ENCODE measurements at regions not wholly inside any gene's neighbourhood (a gene's known extent, or its start where the extent isn't known, plus 50 kb on each side); places are given as distances from the start of the nearest gene placed in this dataset.

DNA sequence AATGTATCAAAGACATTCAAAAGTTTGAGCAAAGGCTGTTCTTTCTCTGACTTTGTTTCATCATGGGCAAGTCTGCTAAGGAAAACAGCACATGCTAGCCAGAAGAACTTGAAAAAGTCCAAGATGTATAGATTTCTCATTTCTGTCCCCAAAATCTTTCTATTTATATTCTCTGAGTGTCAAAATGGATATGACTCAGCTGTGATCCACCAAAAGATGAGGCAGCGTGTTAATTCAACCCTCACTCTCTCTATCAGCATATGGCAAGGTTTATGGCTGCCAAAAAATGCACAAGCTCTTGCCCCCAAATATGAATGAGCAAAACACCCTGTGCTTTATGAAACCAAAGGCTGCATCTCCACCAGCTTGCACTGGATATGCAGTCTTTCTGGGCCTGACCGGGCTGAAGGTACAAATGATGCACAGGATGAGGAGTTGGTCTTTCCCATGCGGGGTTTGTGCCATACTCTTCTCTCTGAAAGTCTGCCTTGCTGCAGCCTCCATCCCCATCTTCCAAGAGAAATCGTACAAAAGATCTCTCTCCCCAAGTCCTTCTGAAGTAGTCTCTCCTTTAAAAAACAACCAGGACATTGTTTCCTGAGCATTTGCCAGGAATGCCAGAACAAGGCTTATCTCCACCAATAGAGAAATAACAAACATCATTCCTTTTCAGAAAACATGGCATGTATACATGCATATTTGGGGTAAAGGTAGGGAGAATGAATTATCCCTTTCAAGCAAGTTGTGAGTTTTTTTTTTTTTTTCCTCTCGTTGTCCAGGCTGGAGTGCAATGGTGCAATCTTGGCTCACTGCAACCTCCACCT lies 203.4 kb downstream of the TMX1 start:
- no peak overlapping the region for H3K27ac ChIP-seq (ENCODE audit: insufficient read depth in 1 of 2, low read depth in 1 of 2, low read length in 2 of 2, poor library complexity in 1 of 2, severe bottlenecking in 2 of 2)

GRCh38 chr14:51444353-51445000 lies 204.4 kb downstream of the TMX1 start:
- no peaks in the 10 kb centered on the region for H3K4me1 ChIP-seq (ENCODE audit: control extremely low read depth in 1 of 4, control insufficient read depth in 4 of 4, insufficient read depth in 4 of 4, low read length in 3 of 4)
- no peaks in the 10 kb centered on the region for H3K9me3 ChIP-seq (ENCODE audit: control extremely low read depth in 1 of 5, control insufficient read depth in 4 of 5, insufficient read depth in 2 of 5, low read depth in 1 of 5, low read length in 4 of 5)
- WGBS (ENCODE audit: insufficient coverage): 89% methylated on average over 7 of the region's 9 CpGs
- H3K4me3 ChIP-seq (ENCODE audit: control insufficient read depth in 1 of 7, extremely low read depth in 1 of 7, insufficient read depth in 4 of 7, low read depth in 2 of 7, low read length in 6 of 7): no peak overlapping the region
- ChIA-PET POLR2A (no interaction called here), CTCF (no interaction called here)
- no peak for DNase-seq
- no peak overlapping the region for H3K27ac ChIP-seq (ENCODE audit: insufficient read depth in 1 of 2, low read depth in 1 of 2, low read length in 2 of 2, poor library complexity in 1 of 2, severe bottlenecking in 2 of 2)
- H3K36me3 ChIP-seq (ENCODE audit: control insufficient read depth in 4 of 4, insufficient read depth in 4 of 4, low read length in 3 of 4): no peaks in the 10 kb centered on the region
- peaks cover 0 to 8% (median 3%) of the 10 kb centered on the region in 5 experiments for H3K27me3 ChIP-seq (replicated peaks in 2 of 5; ENCODE audit: control insufficient read depth in 4 of 5, insufficient read depth in 5 of 5, low read length in 4 of 5)

More for the DNA sequence above, 203.4 kb downstream of the TMX1 start:
- Histone ChIP-seq H3K27me3 (replicated peaks in 2 of 5; ENCODE audit: control insufficient read depth in 4 of 5, insufficient read depth in 5 of 5, low read length in 4 of 5) (peaks cover 2 to 6% (median 3%) of the 10 kb centered on the region in 5 experiments), H3K4me3 (ENCODE audit: control insufficient read depth in 1 of 7, extremely low read depth in 1 of 7, insufficient read depth in 4 of 7, low read depth in 2 of 7, low read length in 6 of 7) (no peak overlapping the region), H3K9me3 (ENCODE audit: control extremely low read depth in 1 of 5, control insufficient read depth in 4 of 5, insufficient read depth in 2 of 5, low read depth in 1 of 5, low read length in 4 of 5) (no peaks in the 10 kb centered on the region), H3K4me1 (ENCODE audit: control extremely low read depth in 1 of 4, control insufficient read depth in 4 of 4, insufficient read depth in 4 of 4, low read length in 3 of 4) (no peaks in the 10 kb centered on the region), H3K36me3 (ENCODE audit: control insufficient read depth in 4 of 4, insufficient read depth in 4 of 4, low read length in 3 of 4) (no peaks in the 10 kb centered on the region)
- CTCF ChIA-PET: no interaction called here
- no peak for DNase-seq
- POLR2A ChIA-PET: no interaction called here
- WGBS (ENCODE audit: insufficient coverage): 91% methylated on average over 4 of the region's 5 CpGs

GRCh38 chr14:51445001-51445390 lies 204.9 kb downstream of the TMX1 start:
- no CpG with 5 or more reads among the region's 3 CpGs for WGBS (ENCODE audit: insufficient coverage)
- no peaks in the 10 kb centered on the region for H3K4me1 ChIP-seq (ENCODE audit: control extremely low read depth in 1 of 4, control insufficient read depth in 4 of 4, insufficient read depth in 4 of 4, low read length in 3 of 4)
- CTCF ChIA-PET: no interaction called here

GRCh38 chr14:51446771-51447170 lies 204.9 kb upstream of the FRMD6 start:
- Histone ChIP-seq H3K9me3 (ENCODE audit: control extremely low read depth in 1 of 5, control insufficient read depth in 4 of 5, insufficient read depth in 2 of 5, low read depth in 1 of 5, low read length in 4 of 5) (no peaks in the 10 kb centered on the region), H3K27ac (ENCODE audit: insufficient read depth in 1 of 2, low read depth in 1 of 2, low read length in 2 of 2, poor library complexity in 1 of 2, severe bottlenecking in 2 of 2) (no peak overlapping the region), H3K4me3 (ENCODE audit: control insufficient read depth in 1 of 7, extremely low read depth in 1 of 7, insufficient read depth in 4 of 7, low read depth in 2 of 7, low read length in 6 of 7) (no peak overlapping the region), H3K36me3 (ENCODE audit: control insufficient read depth in 4 of 4, insufficient read depth in 4 of 4, low read length in 3 of 4) (no peaks in the 10 kb centered on the region), H3K27me3 (replicated peaks in 2 of 5; ENCODE audit: control insufficient read depth in 4 of 5, insufficient read depth in 5 of 5, low read length in 4 of 5) (peaks cover 0 to 6% (median 3%) of the 10 kb centered on the region in 5 experiments), H3K4me1 (ENCODE audit: control extremely low read depth in 1 of 4, control insufficient read depth in 4 of 4, insufficient read depth in 4 of 4, low read length in 3 of 4) (no peaks in the 10 kb centered on the region)
- ChIA-PET POLR2A (no interaction called here), CTCF (no interaction called here)
- no peak for DNase-seq
- 78% methylated on average over 3 of the region's 3 CpGs for WGBS (ENCODE audit: insufficient coverage)

More at GRCh38 chr14:51445001-51445390, 204.9 kb downstream of the TMX1 start:
- H3K27ac ChIP-seq (ENCODE audit: insufficient read depth in 1 of 2, low read depth in 1 of 2, low read length in 2 of 2, poor library complexity in 1 of 2, severe bottlenecking in 2 of 2): no peak overlapping the region
- H3K9me3 ChIP-seq (ENCODE audit: control extremely low read depth in 1 of 5, control insufficient read depth in 4 of 5, insufficient read depth in 2 of 5, low read depth in 1 of 5, low read length in 4 of 5): no peaks in the 10 kb centered on the region
- H3K27me3 ChIP-seq (replicated peaks in 2 of 5; ENCODE audit: control insufficient read depth in 4 of 5, insufficient read depth in 5 of 5, low read length in 4 of 5): peaks cover 0 to 8% (median 3%) of the 10 kb centered on the region in 5 experiments
- POLR2A ChIA-PET: no interaction called here
- no peak for DNase-seq
- no peaks in the 10 kb centered on the region for H3K36me3 ChIP-seq (ENCODE audit: control insufficient read depth in 4 of 4, insufficient read depth in 4 of 4, low read length in 3 of 4)
- H3K4me3 ChIP-seq (ENCODE audit: control insufficient read depth in 1 of 7, extremely low read depth in 1 of 7, insufficient read depth in 4 of 7, low read depth in 2 of 7, low read length in 6 of 7): no peak overlapping the region

- CTCF ChIA-PET: interaction anchor here (0.7 kb wide), 1 partner anchor 16 kb away, joined by 3 read pairs; no protein-coding TSS in a partner anchor
- H3K9me3 ChIP-seq (ENCODE audit: control extremely low read depth in 1 of 5, control insufficient read depth in 4 of 5, insufficient read depth in 2 of 5, low read depth in 1 of 5, low read length in 4 of 5): no peaks in the 10 kb centered on the region
These were observed 204.3 kb upstream of the FRMD6 start for GRCh38 chr14:51447411-51447810.

DNA sequence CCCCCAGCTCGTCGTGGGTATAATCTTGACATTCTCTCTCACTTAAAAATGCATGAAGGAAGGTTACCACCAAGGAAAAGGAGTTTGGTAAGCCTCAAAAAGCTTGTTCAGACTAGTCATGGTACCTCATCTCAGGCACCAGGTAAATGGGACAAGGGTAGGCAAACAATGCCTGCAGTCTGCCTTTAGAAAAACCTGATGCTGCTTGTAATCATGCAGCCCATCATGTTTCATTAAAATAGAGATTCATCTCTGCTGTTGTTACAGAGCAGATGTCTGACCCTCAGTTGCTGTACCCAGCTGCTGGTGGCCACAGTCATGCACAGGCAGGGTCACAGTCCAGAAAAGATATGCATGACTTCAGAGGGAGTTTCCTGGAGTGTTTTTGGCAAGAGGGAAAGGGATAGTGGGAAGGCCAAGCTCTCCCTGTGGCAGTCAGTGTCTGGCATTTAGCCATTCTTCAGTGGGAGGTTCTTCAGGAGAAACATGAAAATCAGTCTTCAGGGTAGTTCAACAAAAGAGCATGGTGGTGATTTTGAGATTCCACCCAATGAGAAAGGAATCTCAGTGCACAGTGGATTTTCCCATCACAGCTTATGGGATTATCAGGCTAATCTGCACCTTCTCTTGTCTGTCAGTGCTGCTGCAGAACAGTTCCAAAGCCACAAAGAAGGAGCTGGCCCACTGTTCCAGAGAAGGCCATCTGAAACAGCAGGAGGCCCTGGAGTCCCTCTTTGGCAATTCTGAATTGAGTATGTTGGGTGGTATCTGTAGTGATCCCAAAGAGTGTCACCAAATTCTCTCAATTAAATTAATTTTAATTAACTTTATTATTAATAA lies 202.7 kb upstream of the FRMD6 start:
- no peaks in the 10 kb centered on the region for H3K36me3 ChIP-seq (ENCODE audit: control insufficient read depth in 4 of 4, insufficient read depth in 4 of 4, low read length in 3 of 4)
- CTCF ChIA-PET: no interaction called here
- WGBS (ENCODE audit: insufficient coverage): 100% methylated on average over 2 of the region's 2 CpGs
- DNase-seq: no peak
- no peaks in the 10 kb centered on the region for H3K9me3 ChIP-seq (ENCODE audit: control extremely low read depth in 1 of 5, control insufficient read depth in 4 of 5, insufficient read depth in 2 of 5, low read depth in 1 of 5, low read length in 4 of 5)
- no peaks in the 10 kb centered on the region for H3K4me1 ChIP-seq (ENCODE audit: control extremely low read depth in 1 of 4, control insufficient read depth in 4 of 4, insufficient read depth in 4 of 4, low read length in 3 of 4)
- H3K4me3 ChIP-seq (ENCODE audit: control insufficient read depth in 1 of 7, extremely low read depth in 1 of 7, insufficient read depth in 4 of 7, low read depth in 2 of 7, low read length in 6 of 7): no peak overlapping the region
- no peak overlapping the region for H3K27ac ChIP-seq (ENCODE audit: insufficient read depth in 1 of 2, low read depth in 1 of 2, low read length in 2 of 2, poor library complexity in 1 of 2, severe bottlenecking in 2 of 2)
- POLR2A ChIA-PET: no interaction called here
- H3K27me3 ChIP-seq (replicated peaks in 2 of 5; ENCODE audit: control insufficient read depth in 4 of 5, insufficient read depth in 5 of 5, low read length in 4 of 5): peaks cover 0 to 4% (median 0%) of the 10 kb centered on the region in 5 experiments

More at GRCh38 chr14:51447411-51447810, 204.3 kb upstream of the FRMD6 start:
- Histone ChIP-seq H3K27me3 (replicated peaks in 2 of 5; ENCODE audit: control insufficient read depth in 4 of 5, insufficient read depth in 5 of 5, low read length in 4 of 5) (peaks cover 0 to 4% (median 3%) of the 10 kb centered on the region in 5 experiments), H3K4me3 (ENCODE audit: control insufficient read depth in 1 of 7, extremely low read depth in 1 of 7, insufficient read depth in 4 of 7, low read depth in 2 of 7, low read length in 6 of 7) (no peak overlapping the region), H3K36me3 (ENCODE audit: control insufficient read depth in 4 of 4, insufficient read depth in 4 of 4, low read length in 3 of 4) (no peaks in the 10 kb centered on the region), H3K27ac (ENCODE audit: insufficient read depth in 1 of 2, low read depth in 1 of 2, low read length in 2 of 2, poor library complexity in 1 of 2, severe bottlenecking in 2 of 2) (no peak overlapping the region), H3K4me1 (ENCODE audit: control extremely low read depth in 1 of 4, control insufficient read depth in 4 of 4, insufficient read depth in 4 of 4, low read length in 3 of 4) (no peaks in the 10 kb centered on the region)
- DNase-seq: no peak
- POLR2A ChIA-PET: no interaction called here
- WGBS (ENCODE audit: insufficient coverage): 100% methylated on average over 4 of the region's 4 CpGs
